ENCODE measurements at regions not wholly inside any gene's neighbourhood (a gene's known extent, or its start where the extent isn't known, plus 50 kb on each side); places are given as distances from the start of the nearest gene placed in this dataset.

DNA sequence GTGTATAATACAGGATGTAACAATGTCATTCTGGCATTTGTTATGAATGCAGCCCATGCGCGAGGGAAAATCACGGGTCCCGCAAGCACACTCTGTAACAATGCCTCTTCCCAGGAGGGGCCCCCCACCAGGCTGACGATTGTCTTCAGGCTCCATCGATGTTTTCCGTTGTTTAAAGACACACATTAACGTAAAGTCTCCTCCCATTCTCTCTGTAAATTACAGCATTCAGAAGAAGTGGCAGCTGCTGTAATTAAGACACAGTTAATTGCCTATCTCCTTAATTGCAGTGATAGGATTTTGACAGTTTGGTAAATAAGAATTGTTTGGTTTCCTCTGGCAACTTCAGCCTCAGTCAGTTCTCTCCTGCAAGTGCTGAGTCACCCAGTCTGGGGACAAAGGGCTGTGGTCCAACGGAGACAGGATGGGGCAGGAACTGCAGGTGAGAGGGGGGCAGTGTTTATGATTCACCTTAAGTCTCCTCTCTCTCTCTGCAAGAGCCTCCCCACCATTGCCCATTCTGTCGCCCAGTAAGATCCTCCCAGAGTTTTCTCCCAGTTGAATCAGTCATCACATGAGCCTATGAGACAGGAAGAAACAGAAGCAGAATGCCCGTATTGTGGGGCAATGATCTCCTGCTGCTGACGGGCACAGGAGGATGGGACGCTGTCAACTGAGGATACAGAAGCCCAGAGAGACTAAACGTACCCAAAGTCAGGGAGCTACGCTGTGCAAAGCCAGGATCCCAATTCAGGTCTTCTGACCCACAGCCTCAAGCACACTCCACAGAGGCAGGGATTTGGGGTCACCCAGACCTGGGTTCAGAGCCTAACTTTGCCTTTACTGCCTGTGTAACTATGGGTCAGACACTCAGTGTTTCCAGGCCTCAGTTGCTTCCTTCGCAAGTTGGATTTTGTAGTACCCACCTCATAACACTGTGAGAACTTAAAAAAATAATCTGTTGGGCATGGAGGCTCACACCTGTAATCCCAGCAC lies 110.0 kb downstream of the ADSS2 start:
- no peaks in the 10 kb centered on the region for H3K36me3 ChIP-seq (ENCODE audit: low read depth)
- no peaks in the 10 kb centered on the region for H3K27me3 ChIP-seq (ENCODE audit: insufficient read depth, poor library complexity, severe bottlenecking)
- peak overlapping the region; percentile 34 for H3K27ac ChIP-seq (ENCODE audit: poor library complexity, severe bottlenecking)
- peaks cover 11% of the 10 kb centered on the region for H3K4me1 ChIP-seq (ENCODE audit: insufficient read depth, poor library complexity, severe bottlenecking)
- no peaks in the 10 kb centered on the region for H3K9me3 ChIP-seq (ENCODE audit: severe bottlenecking)
- ATAC-seq (ENCODE audit: low read depth), result peak; percentile 97
- TF ChIP-seq, protein P1, sequence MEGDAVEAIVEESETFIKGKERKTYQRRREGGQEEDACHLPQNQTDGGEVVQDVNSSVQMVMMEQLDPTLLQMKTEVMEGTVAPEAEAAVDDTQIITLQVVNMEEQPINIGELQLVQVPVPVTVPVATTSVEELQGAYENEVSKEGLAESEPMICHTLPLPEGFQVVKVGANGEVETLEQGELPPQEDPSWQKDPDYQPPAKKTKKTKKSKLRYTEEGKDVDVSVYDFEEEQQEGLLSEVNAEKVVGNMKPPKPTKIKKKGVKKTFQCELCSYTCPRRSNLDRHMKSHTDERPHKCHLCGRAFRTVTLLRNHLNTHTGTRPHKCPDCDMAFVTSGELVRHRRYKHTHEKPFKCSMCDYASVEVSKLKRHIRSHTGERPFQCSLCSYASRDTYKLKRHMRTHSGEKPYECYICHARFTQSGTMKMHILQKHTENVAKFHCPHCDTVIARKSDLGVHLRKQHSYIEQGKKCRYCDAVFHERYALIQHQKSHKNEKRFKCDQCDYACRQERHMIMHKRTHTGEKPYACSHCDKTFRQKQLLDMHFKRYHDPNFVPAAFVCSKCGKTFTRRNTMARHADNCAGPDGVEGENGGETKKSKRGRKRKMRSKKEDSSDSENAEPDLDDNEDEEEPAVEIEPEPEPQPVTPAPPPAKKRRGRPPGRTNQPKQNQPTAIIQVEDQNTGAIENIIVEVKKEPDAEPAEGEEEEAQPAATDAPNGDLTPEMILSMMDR (IDR thresholded peaks at IDR 0.05; ENCODE audit: poor library complexity, severe bottlenecking), result no peak
- H3K4me3 ChIP-seq (ENCODE audit: severe bottlenecking), result no peak overlapping the region
- peak; percentile 80 for DNase-seq (ENCODE audit: low spot score)

DNA sequence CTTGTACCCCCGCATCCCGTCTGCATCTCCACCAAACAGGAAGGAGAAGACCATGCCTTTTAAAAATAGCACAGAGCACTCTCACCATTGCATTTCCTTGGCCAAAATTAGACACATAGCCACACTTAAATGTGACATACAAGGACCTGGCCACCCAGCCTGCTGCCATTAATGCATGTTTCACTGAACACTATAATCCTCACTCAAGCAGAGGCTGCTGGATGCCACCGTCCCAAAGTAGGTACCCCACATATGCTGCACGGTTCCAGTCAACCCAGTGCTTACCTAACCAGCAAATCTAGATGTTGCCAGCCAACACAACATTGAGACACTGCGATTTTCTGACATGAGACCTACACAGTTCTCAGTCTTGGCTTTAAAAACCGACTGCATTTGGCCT lies 107.7 kb downstream of the ADSS2 start:
- ATAC-seq (ENCODE audit: low read depth), result no peak
- no peak for DNase-seq (ENCODE audit: low spot score)
- no peaks in the 10 kb centered on the region for H3K9me3 ChIP-seq (ENCODE audit: severe bottlenecking)
- H3K27ac ChIP-seq (ENCODE audit: poor library complexity, severe bottlenecking), result no peak overlapping the region
- peaks cover 13% of the 10 kb centered on the region for H3K4me1 ChIP-seq (ENCODE audit: insufficient read depth, poor library complexity, severe bottlenecking)
- H3K36me3 ChIP-seq (ENCODE audit: low read depth), result no peaks in the 10 kb centered on the region
- H3K4me3 ChIP-seq (ENCODE audit: severe bottlenecking), result no peak overlapping the region
- H3K27me3 ChIP-seq (ENCODE audit: insufficient read depth, poor library complexity, severe bottlenecking), result no peaks in the 10 kb centered on the region
- TF ChIP-seq, protein P1 (IDR thresholded peaks at IDR 0.05; ENCODE audit: poor library complexity, severe bottlenecking), result no peak

DNA sequence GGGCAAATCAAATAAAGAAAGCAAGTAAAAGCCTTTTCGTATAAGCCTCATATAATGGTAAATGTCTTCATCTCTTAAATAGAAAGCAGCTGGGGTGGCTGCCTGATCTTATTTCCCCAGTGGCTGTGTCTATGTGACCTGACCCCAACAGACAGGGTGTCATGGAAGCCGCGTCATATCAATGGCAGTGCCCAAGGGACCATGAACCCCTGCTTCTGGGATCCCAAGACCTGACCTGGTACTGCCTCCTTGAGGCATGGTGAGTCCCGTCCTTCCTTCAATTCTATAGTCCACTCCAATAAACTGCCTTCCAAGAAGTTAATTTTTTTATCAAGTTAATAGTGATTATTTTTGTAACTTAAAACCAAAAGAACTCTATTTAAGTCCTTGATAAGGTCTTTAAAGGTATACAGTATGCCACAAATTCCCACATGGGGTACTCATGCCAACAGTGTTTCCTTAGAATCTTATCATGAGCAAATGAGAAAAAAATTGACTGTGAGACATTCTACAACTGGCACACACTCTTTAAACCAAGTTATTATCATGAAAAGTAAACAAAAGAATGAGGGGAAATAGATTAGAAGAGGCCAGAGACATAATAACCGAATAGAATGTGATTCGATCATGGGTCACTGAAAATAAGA lies 104.6 kb downstream of the ADSS2 start:
- TF ChIP-seq, protein P1 (IDR thresholded peaks at IDR 0.05; ENCODE audit: poor library complexity, severe bottlenecking), result no peak
- H3K4me3 ChIP-seq (ENCODE audit: severe bottlenecking), result no peak overlapping the region
- no peaks in the 10 kb centered on the region for H3K36me3 ChIP-seq (ENCODE audit: low read depth)
- ATAC-seq (ENCODE audit: low read depth) (no peak), DNase-seq (ENCODE audit: low spot score) (no peak)
- peaks cover 10% of the 10 kb centered on the region for H3K4me1 ChIP-seq (ENCODE audit: insufficient read depth, poor library complexity, severe bottlenecking)
- H3K27ac ChIP-seq (ENCODE audit: poor library complexity, severe bottlenecking), result no peak overlapping the region
- H3K27me3 ChIP-seq (ENCODE audit: insufficient read depth, poor library complexity, severe bottlenecking), result no peaks in the 10 kb centered on the region
- no peaks in the 10 kb centered on the region for H3K9me3 ChIP-seq (ENCODE audit: severe bottlenecking)

DNA sequence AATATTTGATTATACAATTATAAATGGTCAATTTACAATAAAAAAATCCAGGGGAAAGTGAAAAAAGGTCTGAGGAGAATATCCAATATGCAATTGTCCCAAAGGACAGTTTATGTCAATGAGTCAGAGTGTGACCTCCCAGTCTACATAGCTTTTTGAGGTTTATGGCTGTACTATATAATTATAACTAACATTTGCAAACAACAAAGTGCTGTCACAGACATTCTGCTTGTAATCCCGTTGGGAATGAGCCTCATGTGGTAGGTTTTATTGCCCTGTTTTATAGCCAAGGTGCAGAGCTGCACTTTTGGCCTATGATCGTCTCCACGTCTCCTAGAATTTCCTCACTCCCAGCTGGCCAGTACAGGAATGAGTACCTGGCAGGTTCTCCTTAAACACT lies 103.8 kb downstream of the ADSS2 start:
- no peaks in the 10 kb centered on the region for H3K36me3 ChIP-seq (ENCODE audit: low read depth)
- H3K9me3 ChIP-seq (ENCODE audit: severe bottlenecking), result no peaks in the 10 kb centered on the region
- peaks cover 8% of the 10 kb centered on the region for H3K4me1 ChIP-seq (ENCODE audit: insufficient read depth, poor library complexity, severe bottlenecking)
- TF ChIP-seq, protein P1 (IDR thresholded peaks at IDR 0.05; ENCODE audit: poor library complexity, severe bottlenecking), result no peak
- ATAC-seq (ENCODE audit: low read depth) (no peak), DNase-seq (ENCODE audit: low spot score) (no peak)
- H3K27me3 ChIP-seq (ENCODE audit: insufficient read depth, poor library complexity, severe bottlenecking), result no peaks in the 10 kb centered on the region
- no peak overlapping the region for H3K27ac ChIP-seq (ENCODE audit: poor library complexity, severe bottlenecking)
- H3K4me3 ChIP-seq (ENCODE audit: severe bottlenecking), result no peak overlapping the region

All from RWPE2 (cell line).